K562 (cell line): ENCODE measurements at regions not wholly inside any gene's neighbourhood (a gene's known extent, or its start where the extent isn't known, plus 50 kb on each side); places are given as distances from the start of the nearest gene placed in this dataset.

Source experiments
- ATAC-seq: fragments of 200-7000 bp; cut with Tn5 transposase; 3 replicates; pipeline ENCODE4 v1.9.1; 2020; ENCODE audit warnings: moderate library complexity
- BruUV-seq: library from RNA; stranded (reverse); fragments of 400-500 nt; replicated peaks from 2 replicates; lab custom pipeline; 2021; lab: Mats Ljungman, UMichigan
- CTCF ChIA-PET: fragments of 300-600 bp; formaldehyde crosslinking; extraction: SDS; loops from one replicate; lab custom pipeline; 2021; ENCODE audit warnings: low intra/inter-chr PET ratio; lab: Yijun Ruan, JAX
- POLR2A ChIA-PET: fragments of 300-600, 350-650 bp; sonication (Branson Sonifier 250); formaldehyde crosslinking; extraction: SDS; loops from one replicate; lab custom pipeline; 2021; ENCODE audit warnings: antibody characterized with exemption, inconsistent platforms; lab: Yijun Ruan, JAX
- DNase-seq, 4 experiments: peaks; one replicate each; pipeline versions ENCODE4 v3.0.0 to v3.0.0-alpha.2; 2011 to 2018; ENCODE audit warnings: low spot score in 3 of 4, mixed read lengths in 3 of 4; ENCODE audit errors: extremely low read depth in 1 of 4
- FAIRE-seq: peaks from 2 replicates; lab custom pipeline; 2011; peaks lifted over from hg19 to GRCh38; lab: Jason Lieb, UNC
- H2AFZ ChIP-seq: 2 replicates; pipeline ENCODE4 v1.6.0; 2011; ENCODE audit warnings: low read depth, low read length, control low read depth, inconsistent platforms
- H3K27ac ChIP-seq: fragments of 200-600 bp; 3 replicates; pipeline ENCODE4 v1.8.0; 2011; ENCODE audit warnings: low read depth, mild to moderate bottlenecking, control low read depth, inconsistent platforms, low read length, moderate library complexity, mixed read lengths; ENCODE audit errors: extremely low read depth
- H3K27me3 ChIP-seq, 2 experiments: fragments of 300-600 bp in 1 of 2; 2 replicates in 1 of 2; 3 replicates in 1 of 2; pipeline versions ENCODE4 v1.6.0 to v1.8.0; 2011; ENCODE audit warnings: inconsistent platforms in 2 of 2, low read length in 2 of 2, mild to moderate bottlenecking in 1 of 2, mixed read lengths in 1 of 2, moderate library complexity in 1 of 2; ENCODE audit not compliant: control insufficient read depth in 2 of 2, insufficient read depth in 2 of 2
- H3K36me3 ChIP-seq: fragments of 300-600 bp; 3 replicates; pipeline ENCODE4 v1.8.0; 2011; ENCODE audit warnings: mild to moderate bottlenecking, low read length, inconsistent platforms; ENCODE audit not compliant: control insufficient read depth, insufficient read depth
- H3K4me1 ChIP-seq, 2 experiments: fragments of 200-600 bp in 1 of 2; replicated peaks in 1 of 2; 2 replicates in 1 of 2; 3 replicates in 1 of 2; pipeline versions ENCODE4 v1.5.1 to v1.8.0; 2011; ENCODE audit warnings: inconsistent platforms in 2 of 2, low read length in 2 of 2, mild to moderate bottlenecking in 1 of 2, mixed read lengths in 1 of 2, moderate library complexity in 1 of 2; ENCODE audit not compliant: control insufficient read depth in 2 of 2, insufficient read depth in 2 of 2
- H3K4me2 ChIP-seq: 2 replicates; pipeline ENCODE4 v1.6.1; 2011; ENCODE audit warnings: low read length, control low read depth, inconsistent platforms, mixed read lengths; ENCODE audit not compliant: insufficient read depth
- H3K4me3 ChIP-seq: fragments of 200-600 bp; sonication (generic), shearing (Covaris generic); 2 replicates; pipeline ENCODE4 v1.5.1; 2016; ENCODE audit warnings: control low read depth, inconsistent platforms
- H3K79me2 ChIP-seq: fragments of 200-600 bp; 3 replicates; pipeline ENCODE4 v1.8.0; 2011; ENCODE audit warnings: low read length, inconsistent platforms; ENCODE audit not compliant: control insufficient read depth, insufficient read depth
- H3K9ac ChIP-seq, 2 experiments: 2 replicates each; pipeline versions ENCODE4 v1.6.0 to v1.6.1; 2011; ENCODE audit warnings: low read depth in 2 of 2, low read length in 2 of 2, control low read depth in 1 of 2, inconsistent platforms in 1 of 2, mild to moderate bottlenecking in 1 of 2, mixed read lengths in 1 of 2; ENCODE audit not compliant: insufficient read depth in 1 of 2
- H3K9me1 ChIP-seq: one replicate; pipeline ENCODE4 v1.6.0; 2011; ENCODE audit warnings: inconsistent platforms, mild to moderate bottlenecking, low read length, moderate library complexity; ENCODE audit not compliant: control insufficient read depth, insufficient read depth
- H3K9me3 ChIP-seq: replicated peaks from 2 replicates; pipeline ENCODE4 v1.5.1; 2011; ENCODE audit warnings: low read depth, low read length, inconsistent platforms; ENCODE audit not compliant: control insufficient read depth, insufficient read depth
- H4K20me1 ChIP-seq: replicated peaks from 2 replicates; pipeline ENCODE4 v1.6.1; 2011; ENCODE audit warnings: low read length, inconsistent platforms, mixed read lengths; ENCODE audit not compliant: control insufficient read depth, insufficient read depth
- CBX1 ChIP-seq: sonication (generic); IDR thresholded peaks from 2 replicates; pipeline ENCODE4 v1.6.1; 2016; ENCODE audit warnings: antibody characterized with exemption, low read depth, mild to moderate bottlenecking
- MAFG ChIP-seq: fragments of 450-650 bp; conservative IDR thresholded peaks from 2 replicates; pipeline ENCODE4 v1.6.1; 2016; ENCODE audit warnings: missing genetic modification characterization, missing compliant biosample characterization
- SMARCA5 ChIP-seq: fragments of 450-650 bp; IDR thresholded peaks from 2 replicates; pipeline ENCODE4 v1.6.1; 2016
- SPI1 ChIP-seq: IDR thresholded peaks from 2 replicates; pipeline ENCODE4 v1.6.1; 2011; ENCODE audit warnings: low read depth, low read length, control low read depth, borderline replicate concordance
- ZNF589 ChIP-seq: fragments of 200-800 bp; sonication (Bioruptor generic); IDR thresholded peaks from 2 replicates; pipeline ENCODE4 v1.6.1; 2016; ENCODE audit warnings: low read depth, missing genetic modification characterization, missing compliant biosample characterization
- WGBS: fragments of 100-300 bp; shearing (Covaris generic); methylation state at CpG from one replicate; pipeline ENCODE4 v1.1.6; 2016; ENCODE audit warnings: low coverage, mixed read lengths; ENCODE audit not compliant: insufficient coverage; ENCODE audit errors: missing lambda C conversion rate; 5-methylcytosine and 5-hydroxymethylcytosine counted together
- in situ Hi-C: fragments of 300-500 bp; cut with MboI; formaldehyde crosslinking; loops from 4 replicates; pipeline ENCODE4 v1.15.0; 2018; ENCODE audit warnings: inconsistent platforms, mixed read lengths
- intact Hi-C: fragments of 100-400 bp; cut with micrococcal nuclease; formaldehyde crosslinking; loops from 2 replicates; pipeline ENCODE4 v1.14.2; 2022
- TF ChIP-seq, protein P1 (sequence below): sonication (generic); formaldehyde crosslinking; IDR thresholded peaks from 2 replicates; pipeline ENCODE4 v1.5.0; 2020; ENCODE audit warnings: missing genetic modification reagents

DNA sequence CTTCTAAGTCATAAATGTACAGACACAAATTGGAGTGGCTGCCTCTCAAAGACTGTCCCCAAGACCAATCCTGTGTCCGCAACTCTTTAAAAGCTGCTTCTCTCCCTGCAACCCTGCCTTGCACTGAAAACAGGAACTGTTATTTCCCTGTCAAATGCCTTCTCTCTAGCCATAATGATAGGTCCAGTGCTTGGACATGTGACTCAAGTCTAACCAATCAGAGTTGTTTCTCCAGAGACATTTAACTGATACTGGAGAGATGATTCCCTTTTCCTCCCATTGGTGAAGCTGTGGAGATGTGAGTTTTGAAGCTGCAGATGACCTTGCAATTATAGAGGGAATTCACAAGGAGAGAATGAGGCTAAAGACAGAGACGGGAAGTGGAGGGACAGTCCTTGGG is 253.3 kb upstream of the CDH5 start:
- Histone ChIP-seq H3K4me3 (no peak overlapping the region), H3K9me1 (no peaks in the 10 kb centered on the region), H3K27ac (no peak overlapping the region), H3K9me3 (no peaks in the 10 kb centered on the region), H3K27me3 (no peaks in the 10 kb centered on the region), H3K4me1 (no peaks in the 10 kb centered on the region), H3K79me2 (no peaks in the 10 kb centered on the region), H3K9ac (no peak overlapping the region), H2AFZ (no peak overlapping the region), H3K4me2 (no peak overlapping the region), H3K36me3 (no peaks in the 10 kb centered on the region), H4K20me1 (no peaks in the 10 kb centered on the region)
- ATAC-seq: no peak
- TF ChIP-seq CBX1 (no peak), SPI1 (peak; percentile 39; the same call in 1 of the 2 replicates)
- TF ChIP-seq, protein P1, sequence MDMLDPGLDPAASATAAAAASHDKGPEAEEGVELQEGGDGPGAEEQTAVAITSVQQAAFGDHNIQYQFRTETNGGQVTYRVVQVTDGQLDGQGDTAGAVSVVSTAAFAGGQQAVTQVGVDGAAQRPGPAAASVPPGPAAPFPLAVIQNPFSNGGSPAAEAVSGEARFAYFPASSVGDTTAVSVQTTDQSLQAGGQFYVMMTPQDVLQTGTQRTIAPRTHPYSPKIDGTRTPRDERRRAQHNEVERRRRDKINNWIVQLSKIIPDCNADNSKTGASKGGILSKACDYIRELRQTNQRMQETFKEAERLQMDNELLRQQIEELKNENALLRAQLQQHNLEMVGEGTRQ (CRISPR knock-in tag): peak; percentile 63
- FAIRE-seq: no peak
- DNase-seq: no peak
- intact Hi-C loops: no loop called here
- in situ Hi-C loops: no loop called here
- WGBS: 12% methylated on average over 2 of the region's 2 CpGs
- ChIA-PET POLR2A (no interaction called here), CTCF (no interaction called here)
- no TSS peak for BruUV-seq

DNA sequence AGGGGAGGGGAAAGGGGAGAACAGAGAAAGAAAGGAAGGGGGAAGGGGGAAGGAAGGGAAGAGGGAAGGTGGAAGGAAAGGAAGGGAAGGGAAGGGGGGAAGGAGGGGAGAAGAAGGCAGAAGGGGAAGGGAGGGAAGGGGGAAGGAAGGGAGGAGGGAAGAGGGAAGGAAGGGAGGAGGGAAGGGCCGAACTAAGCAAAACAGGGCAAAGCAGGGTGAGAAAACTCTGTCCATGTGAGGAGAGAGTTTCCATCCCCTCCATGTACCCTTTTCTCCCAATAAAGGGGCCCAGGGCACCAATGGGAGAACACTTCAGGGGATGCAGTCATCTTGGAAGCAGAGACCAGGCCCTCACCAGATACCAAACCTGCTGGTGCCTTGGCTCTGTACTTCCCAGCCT is 256.8 kb upstream of the CDH5 start:
- POLR2A ChIA-PET: interaction anchor here (0.6 kb wide), 1 partner anchor 39 kb away, joined by 3 read pairs; no protein-coding TSS in a partner anchor
- H3K4me1 ChIP-seq: no peaks in the 10 kb centered on the region
- TF ChIP-seq SMARCA5 (no peak), MAFG (no peak), ZNF589 (CRISPR knock-in tag) (no peak)
- TF ChIP-seq, all 486 proteins: peak for 0
- no peak overlapping the region for H3K9ac ChIP-seq
- H3K4me3 ChIP-seq: no peak overlapping the region
- H2AFZ ChIP-seq: no peak overlapping the region
- no peak for DNase-seq
- H3K79me2 ChIP-seq: no peaks in the 10 kb centered on the region
- in situ Hi-C loops: no loop called here
- no peaks in the 10 kb centered on the region for H3K9me3 ChIP-seq
- no peak for ATAC-seq
- H3K9me1 ChIP-seq: no peaks in the 10 kb centered on the region
- peaks cover 0 to 4% of the 10 kb centered on the region in 2 experiments; a peak in 2 of 5 replicates for H3K27me3 ChIP-seq
- no TSS peak for BruUV-seq
- CTCF ChIA-PET: no interaction called here
- no CpG with 5 or more reads among the region's 1 CpG for WGBS
- no peak overlapping the region for H3K27ac ChIP-seq
- H4K20me1 ChIP-seq: no peaks in the 10 kb centered on the region; the same call in 1 of the 2 replicates
- no peaks in the 10 kb centered on the region for H3K36me3 ChIP-seq
- intact Hi-C loops: no loop called here
- no peak overlapping the region for H3K4me2 ChIP-seq
- FAIRE-seq: no peak
